Gastrocnemius medialis (tissue), 4 donors: ENCODE measurements at regions not wholly inside any gene's neighbourhood (a gene's known extent, or its start where the extent isn't known, plus 50 kb on each side); places are given as distances from the start of the nearest gene placed in this dataset.

Source experiments
- CTCF ChIP-seq, 5 experiments: fragments of 450-650 bp in 3 of 5; fragments of 200-600 bp in 2 of 5; sonication (generic) in 2 of 5; IDR thresholded peaks in 4 of 5; conservative IDR thresholded peaks in 1 of 5; 1 replicate in 4 of 5; 2 replicates in 1 of 5; pipeline ENCODE4 v1.5.1; 2016 to 2019; ENCODE audit warnings: antibody characterized with exemption in 5 of 5, mild to moderate bottlenecking in 3 of 5, moderate library complexity in 3 of 5
- POLR2A ChIP-seq, 2 donors: fragments of 450-650 bp; IDR thresholded peaks; one replicate each; pipeline ENCODE4 v1.6.1; 2017; ENCODE audit warnings: antibody characterized with exemption in 2 of 2, mild to moderate bottlenecking in 2 of 2, moderate library complexity in 2 of 2

DNA sequence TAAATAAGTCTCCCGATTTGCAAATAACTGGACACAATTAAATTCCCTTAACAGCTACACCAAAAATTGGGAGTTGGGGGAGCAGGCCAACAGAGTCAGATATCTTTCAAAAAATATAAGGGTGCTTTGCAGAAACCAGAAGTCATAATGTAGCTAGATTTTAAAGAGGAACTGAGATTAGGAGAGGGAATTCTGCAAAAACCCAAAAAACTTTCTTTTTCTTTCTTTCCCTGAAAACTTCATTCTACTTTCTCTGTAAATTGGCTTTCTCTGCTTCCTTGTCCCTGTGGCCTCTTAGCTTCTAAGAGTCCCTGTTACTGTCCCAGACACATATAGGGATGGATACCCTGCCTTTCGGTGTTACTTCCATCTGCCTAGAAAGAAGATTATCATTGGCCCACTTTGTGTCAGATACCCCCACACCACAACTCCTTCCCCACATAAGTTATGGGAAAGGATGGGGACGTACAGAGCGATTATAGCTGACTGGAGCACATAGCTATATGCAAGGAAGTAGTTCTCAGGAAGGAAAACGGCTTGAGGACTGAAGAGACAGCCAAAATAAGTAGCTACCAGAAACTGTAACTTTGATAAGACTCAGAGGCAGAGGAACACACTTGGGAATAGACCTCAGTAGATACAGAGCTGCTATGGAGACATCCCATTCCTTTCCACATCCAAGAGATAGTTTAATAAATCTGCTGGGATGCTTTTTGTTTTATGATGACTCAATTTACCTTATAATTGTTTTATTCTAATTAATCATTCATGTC, 129.1 kb upstream of the TGFBR2 start:
- no peak for TF ChIP-seq CTCF (IDR thresholded peaks at IDR 0.05 in 4 of 5, conservative IDR thresholded peaks at IDR 0.05 in 1 of 5)
- TF ChIP-seq POLR2A (IDR thresholded peaks at IDR 0.05): no peak
